Spleen (tissue), 7 donors: ENCODE measurements at regions not wholly inside any gene's neighbourhood (a gene's known extent, or its start where the extent isn't known, plus 50 kb on each side); places are given as distances from the start of the nearest gene placed in this dataset.

Experiments used
- POLR2A ChIP-seq, 3 donors: fragments of 450-650 bp; IDR thresholded peaks; one replicate each; pipeline ENCODE4 v1.5.1; 2017; ENCODE audit warnings: antibody characterized with exemption in 3 of 3, mild to moderate bottlenecking in 1 of 3
- POLR2AphosphoS5 ChIP-seq, 3 donors: sonication (generic); formaldehyde crosslinking; IDR thresholded peaks; one replicate each; pipeline ENCODE4 v1.5.1; 2017; ENCODE audit warnings: antibody characterized with exemption in 3 of 3
- TF ChIP-seq, protein P1 (sequence below), 11 experiments: fragments of 200-600 bp in 7 of 11; fragments of 450-650 bp in 4 of 11; sonication (generic) in 4 of 11; IDR thresholded peaks in 8 of 11; conservative IDR thresholded peaks in 3 of 11; 1 replicate in 7 of 11; 2 replicates in 4 of 11; pipeline versions ENCODE4 v1.4.0 to v1.8.0; 2016 to 2021; ENCODE audit warnings: antibody characterized with exemption in 11 of 11, inconsistent platforms in 4 of 11, mild to moderate bottlenecking in 1 of 11
- donor health status: DM: no; HTN: no; CAD: no; lungs with moderate emphysema.
- donor health status: DM: no; HTN: no; CAD: no.
- donor health status: DM: no; HTN: no; CAD: no.

DNA sequence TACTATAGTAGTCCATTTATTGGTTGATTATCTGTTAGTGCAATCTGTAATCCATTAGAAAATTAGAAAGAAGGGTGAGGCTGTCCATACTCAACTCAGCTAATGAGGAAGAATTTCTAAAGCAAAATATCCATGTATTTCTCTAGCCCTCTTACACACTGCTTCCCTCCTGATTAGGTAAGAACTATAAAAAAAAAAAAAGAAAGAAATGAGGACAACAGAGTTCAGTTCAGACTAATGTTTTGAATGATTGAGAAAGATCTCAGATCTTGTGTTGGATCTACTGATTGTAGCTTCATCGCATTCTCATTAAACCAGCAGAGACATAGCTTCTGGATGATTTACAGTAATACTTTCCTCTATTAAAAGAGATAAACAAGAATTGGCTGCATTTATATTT lies 233.3 kb downstream of the KLF5 start:
- TF ChIP-seq, protein P1, sequence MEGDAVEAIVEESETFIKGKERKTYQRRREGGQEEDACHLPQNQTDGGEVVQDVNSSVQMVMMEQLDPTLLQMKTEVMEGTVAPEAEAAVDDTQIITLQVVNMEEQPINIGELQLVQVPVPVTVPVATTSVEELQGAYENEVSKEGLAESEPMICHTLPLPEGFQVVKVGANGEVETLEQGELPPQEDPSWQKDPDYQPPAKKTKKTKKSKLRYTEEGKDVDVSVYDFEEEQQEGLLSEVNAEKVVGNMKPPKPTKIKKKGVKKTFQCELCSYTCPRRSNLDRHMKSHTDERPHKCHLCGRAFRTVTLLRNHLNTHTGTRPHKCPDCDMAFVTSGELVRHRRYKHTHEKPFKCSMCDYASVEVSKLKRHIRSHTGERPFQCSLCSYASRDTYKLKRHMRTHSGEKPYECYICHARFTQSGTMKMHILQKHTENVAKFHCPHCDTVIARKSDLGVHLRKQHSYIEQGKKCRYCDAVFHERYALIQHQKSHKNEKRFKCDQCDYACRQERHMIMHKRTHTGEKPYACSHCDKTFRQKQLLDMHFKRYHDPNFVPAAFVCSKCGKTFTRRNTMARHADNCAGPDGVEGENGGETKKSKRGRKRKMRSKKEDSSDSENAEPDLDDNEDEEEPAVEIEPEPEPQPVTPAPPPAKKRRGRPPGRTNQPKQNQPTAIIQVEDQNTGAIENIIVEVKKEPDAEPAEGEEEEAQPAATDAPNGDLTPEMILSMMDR (IDR thresholded peaks at IDR 0.05 in 8 of 11, conservative IDR thresholded peaks at IDR 0.05 in 3 of 11): no peak
- TF ChIP-seq POLR2A (IDR thresholded peaks at IDR 0.05) (no peak), POLR2AphosphoS5 (IDR thresholded peaks at IDR 0.05) (no peak)
